HG03354 (cell line): ENCODE measurements at regions not wholly inside any gene's neighbourhood (a gene's known extent, or its start where the extent isn't known, plus 50 kb on each side); places are given as distances from the start of the nearest gene placed in this dataset.

Source experiments
- ATAC-seq: cut with Tn5 transposase; IDR thresholded peaks from one replicate; pipeline ENCODE4 v1.9.1; 2021; ENCODE audit warnings: mild to moderate bottlenecking; ENCODE audit not compliant: unreplicated experiment, poor library complexity, severe bottlenecking

DNA sequence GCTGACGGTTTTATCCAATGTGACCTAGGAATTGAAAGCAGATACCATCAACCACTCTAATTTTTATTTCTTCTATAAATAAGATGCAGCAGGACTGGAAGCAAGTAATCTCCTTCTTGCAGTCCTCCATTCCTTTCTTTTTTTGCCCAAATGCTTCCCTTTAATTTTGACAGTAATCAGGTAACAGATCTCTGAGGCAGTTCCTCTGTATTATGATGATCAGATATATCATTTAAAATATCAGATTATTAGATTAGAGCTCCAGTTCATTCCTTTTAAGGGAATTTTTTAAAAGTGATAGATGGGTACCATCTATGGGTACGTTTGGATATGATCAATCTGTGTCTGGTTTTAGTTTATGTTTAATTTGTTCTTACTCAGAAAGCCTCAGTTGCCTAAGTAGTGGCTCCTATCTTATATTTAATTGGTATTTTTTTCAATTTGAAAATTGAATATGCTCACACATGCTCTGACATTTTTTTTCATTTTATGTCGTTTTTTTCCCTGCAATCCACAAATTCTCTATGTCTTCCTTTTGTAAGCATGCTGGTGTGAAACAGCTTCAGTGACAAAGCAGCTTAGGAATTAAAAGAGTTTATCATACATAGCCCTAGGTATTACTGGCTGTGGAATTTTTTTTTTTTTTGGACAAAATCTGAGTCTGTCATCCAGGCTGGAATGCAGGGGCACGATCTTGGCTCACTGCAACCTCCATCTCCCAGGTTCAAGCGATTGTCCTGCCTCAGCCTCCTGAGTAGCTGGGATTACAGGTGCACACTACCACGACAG, 73.7 kb upstream of the ANK2 start:
- ATAC-seq = no peak

DNA sequence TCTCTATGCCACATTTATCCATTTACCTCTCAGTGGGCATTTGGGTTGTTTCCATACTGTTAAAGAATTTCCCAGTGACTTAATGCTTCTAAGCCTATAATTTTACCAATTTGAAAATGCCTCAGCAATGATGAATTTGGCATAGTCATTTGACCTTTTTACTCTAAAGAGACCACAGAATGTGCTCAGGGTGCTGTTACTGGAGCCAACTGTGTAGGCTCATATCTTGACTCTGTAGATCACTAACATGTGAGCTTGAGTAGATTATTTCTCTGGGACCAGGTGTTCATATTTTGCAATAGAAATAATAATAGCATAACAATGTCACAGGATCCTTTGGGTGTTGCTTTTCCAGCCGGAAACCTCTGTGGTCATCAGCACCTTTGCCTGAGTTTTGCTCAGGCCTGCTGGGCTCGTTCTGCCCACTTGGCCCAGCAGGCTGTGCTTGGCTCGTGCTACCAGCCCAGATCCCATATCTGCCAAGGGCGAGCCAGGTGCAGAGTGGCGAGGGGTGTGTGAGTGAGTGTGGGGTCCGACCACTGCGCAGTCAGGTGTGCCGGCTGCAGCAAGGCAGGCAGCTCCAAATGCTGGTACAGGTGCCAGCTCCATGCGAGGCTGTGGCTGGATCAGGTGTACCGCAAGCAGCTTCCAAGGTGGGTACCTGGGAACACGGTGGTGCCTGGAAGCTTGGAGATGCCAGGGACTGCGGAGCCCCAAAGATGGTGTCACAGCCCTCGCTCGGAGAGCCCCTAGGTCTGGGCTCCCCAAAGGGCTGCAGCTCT, 70.6 kb upstream of the ANK2 start:
- ATAC-seq = no peak

DNA sequence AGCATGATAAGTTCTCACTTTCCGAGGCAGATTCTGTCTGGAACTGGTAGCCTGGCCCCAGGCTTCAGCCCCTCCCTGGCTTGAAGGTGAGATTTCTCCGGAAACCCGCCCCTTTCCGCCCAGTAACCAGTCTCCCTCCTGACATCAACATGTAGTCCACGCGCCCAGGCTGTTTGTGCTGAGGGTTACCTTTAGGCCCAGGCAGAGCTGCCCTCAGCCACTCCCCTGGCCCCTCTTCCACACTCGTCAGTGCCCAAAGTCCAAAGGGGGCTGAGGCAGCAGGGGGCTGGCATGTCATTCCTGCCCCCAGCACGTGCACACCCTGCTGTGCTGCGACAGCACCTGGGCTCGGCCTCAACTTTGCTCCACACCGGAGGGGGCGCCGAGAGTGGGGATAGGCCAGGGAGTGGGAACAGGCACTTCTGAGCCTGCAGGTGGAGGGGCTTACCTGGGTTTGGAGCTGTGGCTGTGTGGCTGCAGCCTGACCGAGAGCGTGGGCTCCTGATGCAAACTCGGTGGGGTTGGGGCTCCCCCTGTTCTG, 69.5 kb upstream of the ANK2 start:
- no peak for ATAC-seq

DNA sequence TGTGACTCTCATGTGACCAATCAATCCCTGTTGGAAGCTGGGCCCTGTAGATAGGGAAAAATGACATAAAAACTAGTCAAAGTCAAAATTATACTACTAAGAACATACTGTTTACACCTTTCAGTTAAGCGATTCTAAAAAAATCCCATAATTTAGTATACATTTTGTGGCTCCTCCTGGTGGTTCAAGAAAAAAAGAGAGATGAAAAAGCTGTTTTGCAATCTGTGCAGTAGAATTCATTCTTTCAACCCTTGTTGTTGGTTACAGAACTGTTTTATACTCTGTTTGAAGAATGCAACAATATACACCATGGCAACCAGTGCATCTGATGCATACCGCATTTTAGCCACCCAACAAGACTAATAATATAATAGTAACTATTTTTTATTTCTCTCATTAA, 66.8 kb upstream of the ANK2 start:
- ATAC-seq = no peak

DNA sequence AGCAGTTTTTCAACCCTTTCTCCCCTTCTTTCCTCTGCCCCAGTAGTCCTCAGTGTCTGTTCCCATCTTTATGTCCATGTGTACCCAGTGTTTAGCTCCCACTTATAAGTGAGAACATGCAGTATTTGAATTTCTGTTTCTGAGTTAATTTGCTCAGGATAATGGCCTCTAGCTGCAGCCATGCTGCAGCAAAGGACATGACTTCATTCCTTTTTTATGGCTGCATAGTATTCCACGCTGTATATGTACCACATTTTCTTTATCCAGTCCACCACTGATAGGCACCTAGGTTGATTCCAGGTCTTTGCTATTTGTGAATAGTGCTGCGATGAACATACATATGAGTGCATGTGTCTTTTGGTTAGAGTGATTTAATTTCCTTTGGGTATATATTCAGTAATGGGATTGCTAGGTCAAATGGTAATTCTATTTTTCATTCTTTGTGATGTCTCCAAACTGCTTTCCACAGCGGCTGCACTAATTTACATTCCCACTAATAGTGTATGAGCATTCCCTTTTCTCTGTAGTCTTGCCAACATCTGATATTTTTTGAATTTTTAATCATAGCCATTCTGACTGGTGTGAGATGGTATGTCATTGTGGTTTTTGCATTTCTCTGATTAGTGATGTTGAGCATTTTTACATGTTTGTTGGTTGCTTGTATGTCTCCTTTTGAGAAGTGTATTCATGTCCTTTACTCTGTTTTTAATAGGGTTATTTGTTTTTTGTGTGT, 54.6 kb upstream of the ANK2 start:
- no peak for ATAC-seq
